ENCODE measurements at regions not wholly inside any gene's neighbourhood (a gene's known extent, or its start where the extent isn't known, plus 50 kb on each side); places are given as distances from the start of the nearest gene placed in this dataset.
A peak's percentile ranks its signal among the peaks of the same experiment; 100 is the strongest.

GRCh38 chr4:3343358-3343757 is 50.5 kb downstream of the RGS12 start:
- no peak for DNase-seq (ENCODE audit: low read depth)

GRCh38 chr4:3344104-3344503 is 51.3 kb downstream of the RGS12 start:
- DNase-seq (ENCODE audit: low read depth) = no peak

GRCh38 chr4:3344596-3344995 is 51.8 kb downstream of the RGS12 start:
- no peak for DNase-seq (ENCODE audit: low read depth)

- no peak for DNase-seq (ENCODE audit: low read depth)
Measured at GRCh38 chr4:3345384-3345783, 52.6 kb downstream of the RGS12 start.

- DNase-seq (ENCODE audit: low read depth) = peak; percentile 68
Measured at GRCh38 chr4:3346146-3346545, 53.3 kb downstream of the RGS12 start.

- no peak for DNase-seq (ENCODE audit: low read depth)
Measured at GRCh38 chr4:3347871-3348270, 55.0 kb downstream of the RGS12 start.

- DNase-seq (ENCODE audit: low read depth) = no peak
Measured at GRCh38 chr4:3348621-3349020, 55.8 kb downstream of the RGS12 start.

GRCh38 chr4:3349116-3349515 is 56.3 kb downstream of the RGS12 start:
- DNase-seq (ENCODE audit: low read depth) = no peak

- DNase-seq (ENCODE audit: low read depth) = no peak
Measured at GRCh38 chr4:3351997-3352396, 59.2 kb downstream of the RGS12 start.

- DNase-seq (ENCODE audit: low read depth) = no peak
Measured at GRCh38 chr4:3352505-3352904, 59.7 kb downstream of the RGS12 start.

- no peak for DNase-seq (ENCODE audit: low read depth)
Measured at GRCh38 chr4:3352941-3353594, 60.2 kb downstream of the RGS12 start.

- DNase-seq (ENCODE audit: low read depth) = no peak
Measured at GRCh38 chr4:3353752-3354454, 61.1 kb downstream of the RGS12 start.

GRCh38 chr4:3354455-3354811 is 61.6 kb downstream of the RGS12 start:
- DNase-seq (ENCODE audit: low read depth) = no peak

- no peak for DNase-seq (ENCODE audit: low read depth)
Measured at GRCh38 chr4:3355266-3355748, 62.5 kb downstream of the RGS12 start.

GRCh38 chr4:3358656-3359055 is 65.8 kb downstream of the RGS12 start:
- DNase-seq (ENCODE audit: low read depth) = no peak

- no peak for DNase-seq (ENCODE audit: low read depth)
Measured at GRCh38 chr4:3360777-3361176, 68.0 kb downstream of the RGS12 start.

GRCh38 chr4:3361406-3361805 is 68.6 kb downstream of the RGS12 start:
- DNase-seq (ENCODE audit: low read depth) = no peak

GRCh38 chr4:3361896-3362295 is 69.1 kb downstream of the RGS12 start:
- DNase-seq (ENCODE audit: low read depth) = no peak

- DNase-seq (ENCODE audit: low read depth) = no peak
Measured at GRCh38 chr4:3362431-3363287, 69.8 kb downstream of the RGS12 start.

- DNase-seq (ENCODE audit: low read depth) = no peak
Measured at GRCh38 chr4:3363411-3364141, 70.8 kb downstream of the RGS12 start.

- DNase-seq (ENCODE audit: low read depth) = no peak
Measured at GRCh38 chr4:3364199-3364598, 71.4 kb downstream of the RGS12 start.

- DNase-seq (ENCODE audit: low read depth) = no peak
Measured at GRCh38 chr4:3364634-3365314, 72.0 kb downstream of the RGS12 start.
